Effector memory CD4-positive, alpha-beta T cell (primary cell): ENCODE measurements at regions not wholly inside any gene's neighbourhood (a gene's known extent, or its start where the extent isn't known, plus 50 kb on each side); places are given as distances from the start of the nearest gene placed in this dataset.

Experiments
- DNase-seq, 3 donors: peaks; one replicate each; pipeline ENCODE4 v3.0.0-alpha.2; 2020
- H3K27ac ChIP-seq: 2 replicates; pipeline ENCODE4 v1.7.0; 2013; ENCODE audit warnings: mild to moderate bottlenecking, low read length, moderate library complexity; ENCODE audit not compliant: insufficient read depth, poor library complexity, severe bottlenecking
- H3K27me3 ChIP-seq: replicated peaks from 2 replicates; pipeline ENCODE4 v1.7.0; 2013; ENCODE audit warnings: mild to moderate bottlenecking, low read length; ENCODE audit not compliant: insufficient read depth, control insufficient read depth, poor library complexity, severe bottlenecking
- H3K36me3 ChIP-seq: 2 replicates; pipeline ENCODE4 v1.7.0; 2013; ENCODE audit warnings: mild to moderate bottlenecking, low read length, moderate library complexity; ENCODE audit not compliant: control insufficient read depth, insufficient read depth
- H3K4me1 ChIP-seq: 2 replicates; pipeline ENCODE4 v1.7.0; 2013; ENCODE audit warnings: low read length, mild to moderate bottlenecking; ENCODE audit not compliant: control insufficient read depth, insufficient read depth, poor library complexity, severe bottlenecking
- H3K4me3 ChIP-seq: 2 replicates; pipeline ENCODE4 v1.7.0; 2013; ENCODE audit warnings: low read length, low read depth, mild to moderate bottlenecking; ENCODE audit not compliant: insufficient read depth, poor library complexity, severe bottlenecking
- H3K9me3 ChIP-seq: 2 replicates; pipeline ENCODE4 v1.7.0; 2013; ENCODE audit warnings: mild to moderate bottlenecking, low read length, moderate library complexity; ENCODE audit not compliant: control insufficient read depth

- no peaks in the 10 kb centered on the region for H3K9me3 ChIP-seq
- H3K27me3 ChIP-seq: no peaks in the 10 kb centered on the region
Observed at GRCh38 chr3:159059395-159059794, 257.5 kb downstream of the MFSD1 start.

GRCh38 chr3:159062734-159063410, 261.0 kb downstream of the MFSD1 start:
- no peaks in the 10 kb centered on the region for H3K4me1 ChIP-seq
- DNase-seq: no peak
- H3K27ac ChIP-seq: no peak overlapping the region
- no peaks in the 10 kb centered on the region for H3K36me3 ChIP-seq
- no peaks in the 10 kb centered on the region for H3K9me3 ChIP-seq
- H3K27me3 ChIP-seq: no peaks in the 10 kb centered on the region
- H3K4me3 ChIP-seq: no peak overlapping the region

More at GRCh38 chr3:159059395-159059794, 257.5 kb downstream of the MFSD1 start:
- H3K27ac ChIP-seq: no peak overlapping the region
- H3K4me3 ChIP-seq: no peak overlapping the region
- DNase-seq: no peak
- no peaks in the 10 kb centered on the region for H3K4me1 ChIP-seq
- H3K36me3 ChIP-seq: no peaks in the 10 kb centered on the region

GRCh38 chr3:159069091-159069490, 267.2 kb downstream of the MFSD1 start, which contains the start of gene IQCJ:
Gene IQCJ (plus strand): TSS chr3:159069319.
- no peaks in the 10 kb centered on the region for H3K36me3 ChIP-seq
- H3K4me1 ChIP-seq: no peaks in the 10 kb centered on the region
- H3K9me3 ChIP-seq: no peaks in the 10 kb centered on the region
- DNase-seq: no peak
- no peaks in the 10 kb centered on the region for H3K27me3 ChIP-seq
- H3K4me3 ChIP-seq: no peak within 1 kb of the TSS
- H3K27ac ChIP-seq: no peak within 1 kb of the TSS

GRCh38 chr3:159069866-159070425, 268.1 kb downstream of the MFSD1 start:
- DNase-seq: no peak
- Histone ChIP-seq H3K27ac (no peak overlapping the region), H3K9me3 (no peaks in the 10 kb centered on the region), H3K27me3 (no peaks in the 10 kb centered on the region), H3K4me1 (no peaks in the 10 kb centered on the region), H3K4me3 (no peak overlapping the region), H3K36me3 (no peaks in the 10 kb centered on the region)

- Histone ChIP-seq H3K4me1 (no peaks in the 10 kb centered on the region), H3K27ac (no peak overlapping the region), H3K27me3 (no peaks in the 10 kb centered on the region), H3K4me3 (no peak overlapping the region), H3K36me3 (no peaks in the 10 kb centered on the region), H3K9me3 (no peaks in the 10 kb centered on the region)
- no peak for DNase-seq
Observed at GRCh38 chr3:159074756-159075701, 273.2 kb downstream of the MFSD1 start.

- no peak overlapping the region for H3K4me3 ChIP-seq
- H3K4me1 ChIP-seq: no peaks in the 10 kb centered on the region
- no peak for DNase-seq
- no peak overlapping the region for H3K27ac ChIP-seq
- no peaks in the 10 kb centered on the region for H3K36me3 ChIP-seq
- no peaks in the 10 kb centered on the region for H3K9me3 ChIP-seq
- no peaks in the 10 kb centered on the region for H3K27me3 ChIP-seq
Observed at GRCh38 chr3:159077860-159078259, 276.0 kb downstream of the MFSD1 start.

GRCh38 chr3:159080256-159080655, 278.4 kb downstream of the MFSD1 start:
- Histone ChIP-seq H3K36me3 (no peaks in the 10 kb centered on the region), H3K27me3 (no peaks in the 10 kb centered on the region), H3K9me3 (no peaks in the 10 kb centered on the region), H3K4me3 (no peak overlapping the region), H3K27ac (no peak overlapping the region), H3K4me1 (no peaks in the 10 kb centered on the region)
- no peak for DNase-seq

GRCh38 chr3:159080821-159081220, 279.0 kb downstream of the MFSD1 start:
- Histone ChIP-seq H3K27ac (no peak overlapping the region), H3K27me3 (no peaks in the 10 kb centered on the region)

GRCh38 chr3:159082519-159082918, 280.7 kb downstream of the MFSD1 start:
- H3K4me3 ChIP-seq: no peak overlapping the region
- no peak overlapping the region for H3K27ac ChIP-seq
- no peaks in the 10 kb centered on the region for H3K9me3 ChIP-seq
- DNase-seq: no peak
- no peaks in the 10 kb centered on the region for H3K4me1 ChIP-seq
- no peaks in the 10 kb centered on the region for H3K27me3 ChIP-seq
- H3K36me3 ChIP-seq: no peaks in the 10 kb centered on the region

More at GRCh38 chr3:159080821-159081220, 279.0 kb downstream of the MFSD1 start:
- no peaks in the 10 kb centered on the region for H3K36me3 ChIP-seq
- no peaks in the 10 kb centered on the region for H3K9me3 ChIP-seq
- no peak overlapping the region for H3K4me3 ChIP-seq
- H3K4me1 ChIP-seq: no peaks in the 10 kb centered on the region
- no peak for DNase-seq

- H3K27me3 ChIP-seq: no peaks in the 10 kb centered on the region
- no peaks in the 10 kb centered on the region for H3K4me1 ChIP-seq
- no peak for DNase-seq
- no peaks in the 10 kb centered on the region for H3K9me3 ChIP-seq
- no peak overlapping the region for H3K4me3 ChIP-seq
- H3K27ac ChIP-seq: no peak overlapping the region
- H3K36me3 ChIP-seq: no peaks in the 10 kb centered on the region
Observed at GRCh38 chr3:159091936-159092335, 290.1 kb downstream of the MFSD1 start.
